ENCODE measurements at regions not wholly inside any gene's neighbourhood (a gene's known extent, or its start where the extent isn't known, plus 50 kb on each side); places are given as distances from the start of the nearest gene placed in this dataset.

DNA sequence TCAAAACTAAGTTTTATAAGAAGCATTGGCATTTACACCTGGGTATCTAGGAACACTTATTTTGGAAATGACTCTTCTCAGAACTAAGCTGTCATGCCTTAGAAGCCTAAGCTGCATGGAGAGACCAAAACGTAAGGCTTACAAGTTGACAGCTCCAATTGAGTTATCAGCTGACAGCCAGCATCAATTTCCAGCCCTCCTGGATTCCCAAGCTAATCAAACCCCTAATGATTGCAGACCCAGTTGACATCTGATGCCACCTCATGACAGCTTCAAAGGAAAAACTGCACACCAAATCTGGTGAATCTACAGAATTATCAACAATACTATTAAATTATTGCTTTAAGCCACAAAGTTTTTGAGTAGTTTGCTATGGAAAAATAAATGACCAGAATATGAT, 187.6 kb upstream of the PRMT6 start:
- Histone ChIP-seq H3K4me1 (ENCODE audit: control insufficient read depth in 1 of 2, insufficient read depth in 2 of 2, low read length in 2 of 2) (no peaks in the 10 kb centered on the region), H3K27me3 (ENCODE audit: control insufficient read depth in 2 of 2, insufficient read depth in 2 of 2, low read length in 2 of 2) (no peaks in the 10 kb centered on the region), H2AFZ (ENCODE audit: insufficient read depth, low read depth, low read length, poor library complexity, severe bottlenecking) (no peak overlapping the region), H3K9me3 (replicated peaks in 1 of 2; ENCODE audit: control insufficient read depth in 1 of 2, insufficient read depth in 1 of 2, low read length in 2 of 2) (peaks cover 4 to 11% of the 10 kb centered on the region in 2 donors), H3K79me2 (ENCODE audit: insufficient read depth, low read length) (no peaks in the 10 kb centered on the region), H4K20me1 (ENCODE audit: insufficient read depth, low read length) (no peaks in the 10 kb centered on the region), H3K4me3 (replicated peaks in 1 of 3; ENCODE audit: low read depth in 2 of 3, low read length in 3 of 3) (no peak overlapping the region), H3K4me2 (replicated peaks; ENCODE audit: extremely low read depth, low read length, poor library complexity, severe bottlenecking) (no peak overlapping the region), H3K36me3 (replicated peaks in 1 of 2; ENCODE audit: control insufficient read depth in 1 of 2, insufficient read depth in 2 of 2, low read length in 2 of 2) (no peaks in the 10 kb centered on the region), H3K27ac (ENCODE audit: low read depth in 1 of 2, low read length in 2 of 2) (no peak overlapping the region), H3K9ac (ENCODE audit: insufficient read depth, low read length, poor library complexity, severe bottlenecking) (no peak overlapping the region)
- DNase-seq: no peak
- Mint-ChIP-seq H3K27ac (no peak overlapping the region), H3K4me3 (no peak overlapping the region), H3K9me3 (peaks cover 0 to 11% (median 6%) of the 10 kb centered on the region in 7 donors), H3K4me1 (no peaks in the 10 kb centered on the region), H3K27me3 (ENCODE audit: low read depth in 3 of 3) (no peaks in the 10 kb centered on the region), H3K36me3 (no peaks in the 10 kb centered on the region)
- 67% methylated on average over 1 of the region's 1 CpG for WGBS (ENCODE audit: insufficient coverage)
- TF ChIP-seq, protein P1, sequence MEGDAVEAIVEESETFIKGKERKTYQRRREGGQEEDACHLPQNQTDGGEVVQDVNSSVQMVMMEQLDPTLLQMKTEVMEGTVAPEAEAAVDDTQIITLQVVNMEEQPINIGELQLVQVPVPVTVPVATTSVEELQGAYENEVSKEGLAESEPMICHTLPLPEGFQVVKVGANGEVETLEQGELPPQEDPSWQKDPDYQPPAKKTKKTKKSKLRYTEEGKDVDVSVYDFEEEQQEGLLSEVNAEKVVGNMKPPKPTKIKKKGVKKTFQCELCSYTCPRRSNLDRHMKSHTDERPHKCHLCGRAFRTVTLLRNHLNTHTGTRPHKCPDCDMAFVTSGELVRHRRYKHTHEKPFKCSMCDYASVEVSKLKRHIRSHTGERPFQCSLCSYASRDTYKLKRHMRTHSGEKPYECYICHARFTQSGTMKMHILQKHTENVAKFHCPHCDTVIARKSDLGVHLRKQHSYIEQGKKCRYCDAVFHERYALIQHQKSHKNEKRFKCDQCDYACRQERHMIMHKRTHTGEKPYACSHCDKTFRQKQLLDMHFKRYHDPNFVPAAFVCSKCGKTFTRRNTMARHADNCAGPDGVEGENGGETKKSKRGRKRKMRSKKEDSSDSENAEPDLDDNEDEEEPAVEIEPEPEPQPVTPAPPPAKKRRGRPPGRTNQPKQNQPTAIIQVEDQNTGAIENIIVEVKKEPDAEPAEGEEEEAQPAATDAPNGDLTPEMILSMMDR (IDR thresholded peaks at IDR 0.05): no peak
- intact Hi-C loops (cut with micrococcal nuclease): no loop called here

DNA sequence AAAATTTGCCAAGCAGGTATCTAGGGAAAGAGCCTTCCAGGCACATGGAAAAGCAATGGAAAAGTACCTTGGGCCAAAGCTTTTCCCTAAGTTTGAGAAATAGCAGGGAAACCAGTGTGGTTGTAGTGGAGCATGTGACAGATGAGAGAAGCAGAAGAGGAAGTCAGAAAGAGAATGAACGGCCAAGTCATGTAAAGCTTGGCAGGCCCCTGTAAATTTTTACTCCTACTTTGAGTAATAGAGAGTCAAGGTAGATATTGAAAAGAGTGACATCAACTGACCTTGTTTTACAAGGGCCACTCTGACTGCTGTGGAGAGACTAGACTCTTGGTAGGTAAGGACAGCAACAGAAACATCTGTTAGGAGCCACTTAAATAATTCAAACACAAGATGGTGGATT, 180.9 kb upstream of the PRMT6 start:
- Histone ChIP-seq H3K27ac (ENCODE audit: low read depth in 1 of 2, low read length in 2 of 2) (no peak overlapping the region), H4K20me1 (ENCODE audit: insufficient read depth, low read length) (no peaks in the 10 kb centered on the region), H2AFZ (ENCODE audit: insufficient read depth, low read depth, low read length, poor library complexity, severe bottlenecking) (no peak overlapping the region), H3K4me3 (replicated peaks in 1 of 3; ENCODE audit: low read depth in 2 of 3, low read length in 3 of 3) (no peak overlapping the region), H3K79me2 (ENCODE audit: insufficient read depth, low read length) (no peaks in the 10 kb centered on the region), H3K9ac (ENCODE audit: insufficient read depth, low read length, poor library complexity, severe bottlenecking) (no peak overlapping the region), H3K4me1 (ENCODE audit: control insufficient read depth in 1 of 2, insufficient read depth in 2 of 2, low read length in 2 of 2) (no peaks in the 10 kb centered on the region), H3K4me2 (replicated peaks; ENCODE audit: extremely low read depth, low read length, poor library complexity, severe bottlenecking) (no peak overlapping the region), H3K27me3 (ENCODE audit: control insufficient read depth in 2 of 2, insufficient read depth in 2 of 2, low read length in 2 of 2) (no peaks in the 10 kb centered on the region), H3K9me3 (replicated peaks in 1 of 2; ENCODE audit: control insufficient read depth in 1 of 2, insufficient read depth in 1 of 2, low read length in 2 of 2) (peaks cover 14 to 16% of the 10 kb centered on the region in 2 donors), H3K36me3 (replicated peaks in 1 of 2; ENCODE audit: control insufficient read depth in 1 of 2, insufficient read depth in 2 of 2, low read length in 2 of 2) (no peaks in the 10 kb centered on the region)
- intact Hi-C loops (cut with micrococcal nuclease): no loop called here
- Mint-ChIP-seq H3K4me1 (no peaks in the 10 kb centered on the region), H3K27ac (no peak overlapping the region), H3K27me3 (ENCODE audit: low read depth in 3 of 3) (peaks cover 0 to 1% (median 0%) of the 10 kb centered on the region in 3 donors), H3K4me3 (no peak overlapping the region), H3K36me3 (no peaks in the 10 kb centered on the region), H3K9me3 (peaks cover 0 to 12% (median 6%) of the 10 kb centered on the region in 7 donors)
- no peak for DNase-seq
- TF ChIP-seq, protein P1 (IDR thresholded peaks at IDR 0.05): no peak
- WGBS (ENCODE audit: insufficient coverage): no CpG with 5 or more reads among the region's 1 CpG
